Endothelial cell of umbilical vein (primary cell): ENCODE measurements at regions not wholly inside any gene's neighbourhood (a gene's known extent, or its start where the extent isn't known, plus 50 kb on each side); places are given as distances from the start of the nearest gene placed in this dataset.

Experiments
- EZH2 ChIP-seq: IDR thresholded peaks from 2 replicates; pipeline ENCODE4 v1.6.1; 2012; ENCODE audit warnings: borderline replicate concordance, low read depth, mild to moderate bottlenecking, moderate library complexity, low read length, inconsistent platforms; ENCODE audit not compliant: severe bottlenecking
- MYC ChIP-seq: IDR thresholded peaks from one replicate; pipeline ENCODE4 v1.6.1; 2011; ENCODE audit warnings: mild to moderate bottlenecking, low read depth, low read length
- POLR2A ChIP-seq: IDR thresholded peaks from 2 replicates; pipeline ENCODE4 v1.6.1; 2012; ENCODE audit warnings: low read depth, mild to moderate bottlenecking, control low read depth, low read length
- POLR2AphosphoS5 ChIP-seq: IDR thresholded peaks from 2 replicates; pipeline ENCODE4 v1.6.1; 2012; ENCODE audit warnings: low read depth, mild to moderate bottlenecking, control low read depth, low read length, moderate library complexity; ENCODE audit not compliant: insufficient read depth
- TF ChIP-seq, protein P1 (sequence below): IDR thresholded peaks from 2 replicates; pipeline ENCODE4 v1.6.1; 2011; ENCODE audit not compliant: insufficient read depth, insufficient read length
- TF ChIP-seq, protein P2 (sequence below), 2 donors: IDR thresholded peaks; 1 replicate in 1 of 2; 2 replicates in 1 of 2; pipeline ENCODE4 v1.5.1; 2011; ENCODE audit warnings: low read length in 2 of 2, mild to moderate bottlenecking in 2 of 2, moderate library complexity in 2 of 2, control low read depth in 1 of 2, inconsistent platforms in 1 of 2, low read depth in 1 of 2; ENCODE audit not compliant: insufficient read depth in 1 of 2; ENCODE audit errors: extremely low read depth in 1 of 2

DNA sequence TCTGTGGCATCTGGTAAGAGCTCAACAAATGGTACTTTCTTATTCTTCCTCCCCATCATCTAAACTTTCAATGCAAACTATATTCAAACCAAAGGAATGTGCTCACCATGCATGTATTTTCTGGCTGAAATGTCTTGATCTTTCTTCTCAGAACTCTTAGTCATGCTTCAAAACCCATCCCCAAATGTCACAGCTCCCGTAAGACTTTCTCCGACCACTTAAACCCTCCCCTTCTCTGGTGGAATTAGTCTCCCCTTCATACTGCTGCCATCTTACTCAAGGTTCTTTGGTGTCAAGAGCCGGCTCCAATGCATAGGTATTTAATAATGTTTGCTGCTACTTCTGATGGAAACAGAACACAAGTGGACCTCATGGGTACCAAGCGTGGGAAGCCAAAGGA, 538.1 kb downstream of the MATN1 start:
- TF ChIP-seq POLR2A (no peak), MYC (no peak), POLR2AphosphoS5 (no peak), EZH2 (no peak)
- TF ChIP-seq, protein P1, sequence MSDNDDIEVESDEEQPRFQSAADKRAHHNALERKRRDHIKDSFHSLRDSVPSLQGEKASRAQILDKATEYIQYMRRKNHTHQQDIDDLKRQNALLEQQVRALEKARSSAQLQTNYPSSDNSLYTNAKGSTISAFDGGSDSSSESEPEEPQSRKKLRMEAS, result no peak
- TF ChIP-seq, protein P2, sequence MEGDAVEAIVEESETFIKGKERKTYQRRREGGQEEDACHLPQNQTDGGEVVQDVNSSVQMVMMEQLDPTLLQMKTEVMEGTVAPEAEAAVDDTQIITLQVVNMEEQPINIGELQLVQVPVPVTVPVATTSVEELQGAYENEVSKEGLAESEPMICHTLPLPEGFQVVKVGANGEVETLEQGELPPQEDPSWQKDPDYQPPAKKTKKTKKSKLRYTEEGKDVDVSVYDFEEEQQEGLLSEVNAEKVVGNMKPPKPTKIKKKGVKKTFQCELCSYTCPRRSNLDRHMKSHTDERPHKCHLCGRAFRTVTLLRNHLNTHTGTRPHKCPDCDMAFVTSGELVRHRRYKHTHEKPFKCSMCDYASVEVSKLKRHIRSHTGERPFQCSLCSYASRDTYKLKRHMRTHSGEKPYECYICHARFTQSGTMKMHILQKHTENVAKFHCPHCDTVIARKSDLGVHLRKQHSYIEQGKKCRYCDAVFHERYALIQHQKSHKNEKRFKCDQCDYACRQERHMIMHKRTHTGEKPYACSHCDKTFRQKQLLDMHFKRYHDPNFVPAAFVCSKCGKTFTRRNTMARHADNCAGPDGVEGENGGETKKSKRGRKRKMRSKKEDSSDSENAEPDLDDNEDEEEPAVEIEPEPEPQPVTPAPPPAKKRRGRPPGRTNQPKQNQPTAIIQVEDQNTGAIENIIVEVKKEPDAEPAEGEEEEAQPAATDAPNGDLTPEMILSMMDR (IDR thresholded peaks at IDR 0.05; ENCODE audit: extremely low read depth in 1 of 2, insufficient read depth in 1 of 2, low read depth in 1 of 2, low read length in 2 of 2), result no peak
